DND-41 (cell line): ENCODE measurements at regions not wholly inside any gene's neighbourhood (a gene's known extent, or its start where the extent isn't known, plus 50 kb on each side); places are given as distances from the start of the nearest gene placed in this dataset.

Experiments used
- ATAC-seq: fragments of 200-7000 bp; cut with Tn5 transposase; 3 replicates; pipeline ENCODE4 v1.9.1; 2021; ENCODE audit warnings: low read depth; ENCODE audit not compliant: insufficient read depth
- DNase-seq: peaks from one replicate; pipeline ENCODE4 v3.0.0-alpha.2; 2020
- H2AFZ ChIP-seq: 2 replicates; pipeline ENCODE4 v1.6.0; 2012; ENCODE audit warnings: low read depth, low read length
- H3K27ac ChIP-seq: 2 replicates; pipeline ENCODE4 v1.5.1; 2012; ENCODE audit warnings: low read length, inconsistent platforms
- H3K27me3 ChIP-seq: fragments of 200-600 bp; sonication (generic); 2 replicates; pipeline ENCODE4 v1.6.0; 2012; ENCODE audit warnings: low read length, mild to moderate bottlenecking, inconsistent platforms; ENCODE audit not compliant: insufficient read depth, poor library complexity
- H3K36me3 ChIP-seq: 2 replicates; pipeline ENCODE4 v1.5.1; 2012; ENCODE audit warnings: low read length, inconsistent platforms; ENCODE audit not compliant: insufficient read depth
- H3K4me1 ChIP-seq: 2 replicates; pipeline ENCODE4 v1.5.1; 2012; ENCODE audit warnings: mild to moderate bottlenecking, low read length; ENCODE audit not compliant: insufficient read depth
- H3K4me2 ChIP-seq: 2 replicates; pipeline ENCODE4 v1.6.0; 2012; ENCODE audit warnings: mild to moderate bottlenecking, moderate library complexity, low read length, inconsistent platforms; ENCODE audit not compliant: insufficient read depth
- H3K4me3 ChIP-seq, 2 experiments: fragments of 200-600 bp in 1 of 2; shearing (Covaris generic) in 1 of 2; 2 replicates each; pipeline ENCODE4 v1.5.1; 2012 to 2016; ENCODE audit warnings: inconsistent platforms in 2 of 2, low read length in 2 of 2, mild to moderate bottlenecking in 2 of 2, low read depth in 1 of 2, moderate library complexity in 1 of 2
- H3K79me2 ChIP-seq: 2 replicates; pipeline ENCODE4 v1.6.0; 2012; ENCODE audit warnings: low read length, inconsistent platforms; ENCODE audit not compliant: insufficient read depth
- H3K9ac ChIP-seq: 2 replicates; pipeline ENCODE4 v1.6.0; 2012; ENCODE audit warnings: low read depth, mild to moderate bottlenecking, inconsistent platforms, low read length, moderate library complexity
- H3K9me3 ChIP-seq: 2 replicates; pipeline ENCODE4 v1.5.1; 2012; ENCODE audit warnings: low read length, moderate library complexity, mild to moderate bottlenecking, inconsistent platforms; ENCODE audit not compliant: insufficient read depth, severe bottlenecking
- H4K20me1 ChIP-seq: 2 replicates; pipeline ENCODE4 v1.6.0; 2012; ENCODE audit warnings: low read length; ENCODE audit not compliant: insufficient read depth
- EZH2 ChIP-seq: IDR thresholded peaks from 3 replicates; pipeline ENCODE4 v1.6.1; 2012; ENCODE audit warnings: borderline replicate concordance, low read depth, mild to moderate bottlenecking, moderate library complexity, low read length, inconsistent platforms; ENCODE audit not compliant: severe bottlenecking
- TF ChIP-seq, protein P1 (sequence below): IDR thresholded peaks from 2 replicates; pipeline ENCODE4 v1.5.1; 2012; ENCODE audit warnings: borderline replicate concordance, low read length, moderate library complexity, mild to moderate bottlenecking; ENCODE audit not compliant: poor library complexity, severe bottlenecking; ENCODE audit errors: extremely low read depth

DNA sequence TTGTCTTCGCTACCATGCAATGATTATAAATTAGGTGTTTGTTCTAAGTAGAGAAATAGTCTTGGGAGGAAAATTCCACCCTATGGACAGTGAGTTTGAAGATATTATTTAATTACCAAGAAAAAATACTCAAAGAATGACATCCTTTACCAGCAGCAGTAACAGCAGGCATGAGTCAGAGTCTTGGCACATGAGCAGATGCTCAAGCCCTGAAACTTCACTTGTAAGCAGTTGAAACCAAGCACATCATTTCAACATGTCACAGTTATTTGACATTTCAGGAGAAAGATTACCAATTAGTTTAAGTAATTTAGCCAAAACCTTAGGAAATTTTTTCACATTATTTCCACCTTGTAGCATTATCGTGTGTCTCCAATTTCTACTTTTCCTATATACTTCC, 99.2 kb downstream of the C12orf50 start:
- Histone ChIP-seq H3K4me1 (no peaks in the 10 kb centered on the region), H3K4me2 (no peak overlapping the region), H3K9ac (no peak overlapping the region), H3K27ac (no peak overlapping the region), H4K20me1 (no peaks in the 10 kb centered on the region), H3K9me3 (no peaks in the 10 kb centered on the region), H2AFZ (no peak overlapping the region), H3K36me3 (no peaks in the 10 kb centered on the region), H3K4me3 (no peak overlapping the region), H3K27me3 (peaks cover 4% of the 10 kb centered on the region), H3K79me2 (no peaks in the 10 kb centered on the region)
- DNase-seq (no peak), ATAC-seq (no peak)
- TF ChIP-seq, protein P1, sequence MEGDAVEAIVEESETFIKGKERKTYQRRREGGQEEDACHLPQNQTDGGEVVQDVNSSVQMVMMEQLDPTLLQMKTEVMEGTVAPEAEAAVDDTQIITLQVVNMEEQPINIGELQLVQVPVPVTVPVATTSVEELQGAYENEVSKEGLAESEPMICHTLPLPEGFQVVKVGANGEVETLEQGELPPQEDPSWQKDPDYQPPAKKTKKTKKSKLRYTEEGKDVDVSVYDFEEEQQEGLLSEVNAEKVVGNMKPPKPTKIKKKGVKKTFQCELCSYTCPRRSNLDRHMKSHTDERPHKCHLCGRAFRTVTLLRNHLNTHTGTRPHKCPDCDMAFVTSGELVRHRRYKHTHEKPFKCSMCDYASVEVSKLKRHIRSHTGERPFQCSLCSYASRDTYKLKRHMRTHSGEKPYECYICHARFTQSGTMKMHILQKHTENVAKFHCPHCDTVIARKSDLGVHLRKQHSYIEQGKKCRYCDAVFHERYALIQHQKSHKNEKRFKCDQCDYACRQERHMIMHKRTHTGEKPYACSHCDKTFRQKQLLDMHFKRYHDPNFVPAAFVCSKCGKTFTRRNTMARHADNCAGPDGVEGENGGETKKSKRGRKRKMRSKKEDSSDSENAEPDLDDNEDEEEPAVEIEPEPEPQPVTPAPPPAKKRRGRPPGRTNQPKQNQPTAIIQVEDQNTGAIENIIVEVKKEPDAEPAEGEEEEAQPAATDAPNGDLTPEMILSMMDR = no peak
- no peak for TF ChIP-seq EZH2

DNA sequence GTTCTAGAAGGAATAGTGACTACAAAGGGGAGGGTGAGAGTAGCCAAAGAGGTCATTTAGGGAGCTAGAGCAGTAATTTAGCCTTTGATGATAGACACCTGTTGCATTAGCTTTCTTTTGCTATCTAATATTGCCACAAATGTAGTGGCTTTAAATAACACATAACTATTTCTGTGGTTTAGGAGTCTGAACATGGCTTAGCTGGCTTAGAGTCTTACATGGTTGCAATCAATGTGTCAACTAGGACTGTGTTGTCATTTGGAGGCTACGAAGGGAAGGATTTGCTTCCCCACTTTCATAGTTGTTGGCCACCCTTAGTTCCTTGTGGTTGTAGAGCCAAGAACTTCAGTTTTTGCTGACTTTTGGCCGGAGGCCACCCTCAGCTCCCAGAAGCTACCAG, 99.9 kb downstream of the C12orf50 start:
- Histone ChIP-seq H2AFZ (no peak overlapping the region), H4K20me1 (no peaks in the 10 kb centered on the region), H3K9me3 (no peaks in the 10 kb centered on the region), H3K4me1 (no peaks in the 10 kb centered on the region), H3K4me3 (no peak overlapping the region), H3K27ac (no peak overlapping the region), H3K79me2 (no peaks in the 10 kb centered on the region), H3K27me3 (peaks cover 4% of the 10 kb centered on the region), H3K9ac (no peak overlapping the region), H3K36me3 (no peaks in the 10 kb centered on the region), H3K4me2 (no peak overlapping the region)
- no peak for TF ChIP-seq EZH2
- TF ChIP-seq, protein P1 = no peak
- ATAC-seq (no peak), DNase-seq (no peak)

DNA sequence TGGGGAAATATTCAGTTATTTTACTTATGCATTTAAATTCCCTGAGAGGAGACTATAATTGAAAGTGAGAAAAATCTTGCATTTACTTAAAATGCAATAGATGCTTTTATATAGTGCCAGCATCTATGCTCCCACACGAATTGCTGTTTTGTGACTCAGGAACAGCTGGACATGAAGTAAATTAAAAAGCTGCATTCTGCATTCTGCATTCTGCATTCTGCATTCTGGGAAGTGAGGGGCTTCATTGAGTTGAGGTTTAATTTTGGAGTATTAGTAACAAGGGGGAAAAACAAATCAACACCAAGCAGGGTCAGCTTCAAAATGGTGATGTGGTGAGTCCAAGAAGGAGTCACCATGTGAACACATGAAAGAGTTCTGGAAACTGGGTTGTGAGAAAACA, 101.2 kb downstream of the C12orf50 start:
- Histone ChIP-seq H3K79me2 (no peaks in the 10 kb centered on the region), H3K27me3 (peaks cover 4% of the 10 kb centered on the region), H3K4me1 (no peaks in the 10 kb centered on the region), H3K4me3 (no peak overlapping the region), H3K9me3 (no peaks in the 10 kb centered on the region), H3K9ac (no peak overlapping the region), H3K36me3 (no peaks in the 10 kb centered on the region), H4K20me1 (no peaks in the 10 kb centered on the region), H3K4me2 (no peak overlapping the region), H3K27ac (no peak overlapping the region), H2AFZ (no peak overlapping the region)
- TF ChIP-seq EZH2 = no peak
- TF ChIP-seq, protein P1 = no peak
- no peak for DNase-seq
- ATAC-seq = no peak

DNA sequence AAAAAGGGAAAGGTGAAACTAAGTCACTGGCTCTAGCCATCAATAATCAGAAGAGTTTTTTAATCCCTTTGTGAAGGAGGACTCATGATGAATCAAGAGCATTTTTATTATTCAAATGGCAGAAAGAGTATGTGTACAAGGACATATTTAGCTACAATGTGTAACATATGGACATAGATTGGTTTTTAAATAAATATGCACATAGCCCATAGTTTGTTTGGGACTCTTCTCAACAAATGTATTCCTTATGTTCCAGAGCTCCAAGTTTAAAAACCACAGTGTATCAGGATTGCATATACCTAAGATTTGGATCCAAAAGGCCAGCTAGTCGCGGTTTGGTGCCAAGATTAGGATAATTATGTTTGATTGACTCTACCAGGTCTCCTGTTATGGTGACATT, 104.2 kb downstream of the C12orf50 start:
- Histone ChIP-seq H3K4me1 (no peaks in the 10 kb centered on the region), H3K4me3 (no peak overlapping the region), H3K4me2 (no peak overlapping the region), H3K9ac (no peak overlapping the region), H3K79me2 (no peaks in the 10 kb centered on the region), H4K20me1 (no peaks in the 10 kb centered on the region), H3K27me3 (no peaks in the 10 kb centered on the region), H2AFZ (no peak overlapping the region), H3K27ac (no peak overlapping the region), H3K36me3 (no peaks in the 10 kb centered on the region), H3K9me3 (no peaks in the 10 kb centered on the region)
- ATAC-seq (no peak), DNase-seq (no peak)
- TF ChIP-seq EZH2 = no peak
- TF ChIP-seq, protein P1 = no peak
